ENCODE measurements at regions not wholly inside any gene's neighbourhood (a gene's known extent, or its start where the extent isn't known, plus 50 kb on each side); places are given as distances from the start of the nearest gene placed in this dataset.
A peak's percentile ranks its signal among the peaks of the same experiment; 100 is the strongest.
"Not testable (repeated sequence)": the region's sequence is repeated elsewhere in the genome, so short reads cannot be mapped to it uniquely, and the experiment has no call there.

DNA sequence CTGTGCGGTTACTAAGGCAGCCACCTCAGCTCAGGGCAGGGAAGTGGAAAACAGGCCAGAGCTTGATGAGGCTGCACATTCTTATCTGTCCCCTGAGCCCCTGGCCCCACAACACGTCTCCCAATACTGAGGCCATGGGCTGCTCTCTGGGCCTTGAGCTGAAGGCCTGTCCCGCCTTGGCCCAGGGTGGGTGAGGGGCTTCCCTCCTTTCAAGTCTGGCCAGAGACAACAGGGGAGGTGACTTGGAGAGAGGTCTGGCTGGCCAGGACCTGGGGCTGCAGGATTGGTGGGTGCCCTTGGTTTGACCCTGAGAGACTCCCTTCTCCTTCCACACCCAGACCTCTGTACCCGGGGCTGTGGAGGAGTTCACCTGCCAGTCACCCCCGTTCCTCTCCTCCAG, 563.8 kb downstream of the PTPRU start:
- DNase-seq (ENCODE audit: low spot score) = no peak

DNA sequence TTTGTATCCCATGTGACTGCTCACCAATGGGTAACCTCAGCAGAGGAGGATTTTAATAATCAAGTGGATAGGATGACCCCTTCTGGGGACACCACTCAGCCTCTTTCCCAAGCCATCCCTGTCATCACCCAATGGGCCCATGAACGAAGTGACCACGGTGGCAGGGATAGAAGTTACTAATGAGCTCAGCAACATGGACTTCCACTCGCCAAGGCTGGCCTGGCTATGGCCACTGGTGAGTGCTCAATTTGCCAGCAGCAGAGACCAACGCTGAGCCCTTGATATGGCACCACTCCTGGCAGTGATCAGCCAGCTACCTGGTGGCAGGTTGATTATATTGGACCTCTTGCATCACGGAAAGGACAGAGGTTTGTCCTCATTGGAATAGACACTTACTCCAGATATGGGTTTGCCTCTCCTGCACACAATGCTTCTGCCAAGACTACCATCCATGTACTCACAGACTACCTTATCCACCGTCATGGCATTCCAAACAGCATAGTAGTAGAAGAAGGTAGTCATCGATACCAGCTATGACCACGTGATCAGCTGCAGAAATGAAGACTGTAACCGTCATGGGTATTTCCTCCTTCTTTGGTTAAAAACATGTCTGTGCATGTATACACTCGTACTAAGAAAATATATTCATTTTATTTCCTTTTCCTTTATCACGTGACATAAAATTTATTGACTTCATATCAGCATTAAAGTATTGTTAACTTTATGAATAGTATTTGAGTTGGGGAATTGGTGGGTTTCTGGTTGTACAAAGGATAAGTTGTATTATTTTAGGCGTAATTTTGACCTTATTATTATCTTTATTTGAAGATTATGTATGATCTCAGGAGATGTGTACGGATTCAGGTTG, 562.6 kb downstream of the PTPRU start:
- DNase-seq (ENCODE audit: low spot score) = no peak

DNA sequence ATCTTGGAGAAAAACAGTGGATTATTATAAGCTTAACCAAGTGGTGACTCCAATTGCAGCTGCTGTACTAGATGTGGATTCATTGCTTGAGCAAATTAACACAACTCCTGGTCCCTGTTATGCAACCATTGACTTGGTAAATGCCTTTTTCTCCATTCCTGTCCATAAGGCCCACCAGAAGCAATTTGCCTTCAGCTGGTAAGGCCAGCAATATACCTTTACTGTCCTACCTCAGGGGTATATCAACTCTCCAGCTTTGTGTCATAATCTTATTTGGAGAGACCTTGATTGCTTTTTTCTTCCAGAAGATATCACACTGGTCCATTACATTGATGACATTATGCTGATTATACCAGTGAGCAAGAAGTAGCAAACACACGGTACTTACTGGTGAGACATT, 560.8 kb downstream of the PTPRU start:
- DNase-seq (ENCODE audit: low spot score) = not testable (repeated sequence)

DNA sequence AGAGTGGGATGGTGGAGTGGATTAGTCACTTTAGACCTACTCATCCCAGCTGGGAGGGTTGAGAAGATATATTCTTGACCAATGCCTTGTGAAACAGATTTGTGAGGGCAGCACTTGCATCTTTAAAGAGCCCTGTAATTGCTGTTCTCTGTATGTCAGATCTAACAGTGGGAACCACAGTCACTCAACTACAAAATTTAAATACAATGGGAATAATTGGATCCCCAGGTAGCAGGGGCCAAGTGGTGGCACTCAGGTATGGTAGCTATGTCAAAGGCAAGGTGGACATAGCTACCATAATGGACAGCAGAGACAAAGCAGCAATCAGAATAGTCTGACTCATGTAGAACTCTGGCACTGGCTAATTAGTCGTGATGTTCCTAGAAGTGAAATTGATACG, 559.6 kb downstream of the PTPRU start:
- not testable (repeated sequence) for DNase-seq (ENCODE audit: low spot score)

DNA sequence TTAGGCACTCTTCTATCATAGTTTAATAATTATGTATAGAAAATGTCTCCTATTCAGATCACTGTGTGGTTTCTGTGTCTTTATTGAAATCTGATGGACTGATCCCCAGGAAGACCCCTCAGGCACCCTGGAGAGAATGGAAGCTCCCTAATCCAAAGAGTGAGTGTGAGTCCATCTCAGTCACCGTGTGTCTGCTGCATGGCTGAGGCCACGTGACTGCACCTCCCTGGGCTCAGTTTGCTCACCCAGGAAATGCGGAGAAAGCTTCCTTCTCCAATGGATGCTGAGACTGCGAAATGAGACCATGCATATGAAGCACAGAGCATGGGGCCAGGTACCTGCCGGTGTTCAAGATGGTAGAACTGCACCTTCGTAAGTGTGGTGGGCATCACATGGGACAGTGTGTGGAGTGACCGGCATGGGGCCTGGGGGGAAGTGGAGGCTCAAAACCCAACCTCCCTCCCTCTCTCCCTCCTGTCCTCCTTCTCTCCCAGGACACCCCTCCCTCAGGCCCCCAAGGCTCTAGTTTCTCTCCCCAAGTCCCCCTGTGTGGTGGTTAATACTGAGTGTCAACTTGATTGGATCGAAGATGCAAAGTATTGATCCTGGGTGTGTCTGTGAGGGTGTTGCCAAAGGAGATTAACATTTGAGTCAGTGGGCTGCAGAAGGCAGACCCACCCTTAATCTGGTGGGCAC, 557.5 kb downstream of the PTPRU start:
- DNase-seq (ENCODE audit: low spot score) = no peak

DNA sequence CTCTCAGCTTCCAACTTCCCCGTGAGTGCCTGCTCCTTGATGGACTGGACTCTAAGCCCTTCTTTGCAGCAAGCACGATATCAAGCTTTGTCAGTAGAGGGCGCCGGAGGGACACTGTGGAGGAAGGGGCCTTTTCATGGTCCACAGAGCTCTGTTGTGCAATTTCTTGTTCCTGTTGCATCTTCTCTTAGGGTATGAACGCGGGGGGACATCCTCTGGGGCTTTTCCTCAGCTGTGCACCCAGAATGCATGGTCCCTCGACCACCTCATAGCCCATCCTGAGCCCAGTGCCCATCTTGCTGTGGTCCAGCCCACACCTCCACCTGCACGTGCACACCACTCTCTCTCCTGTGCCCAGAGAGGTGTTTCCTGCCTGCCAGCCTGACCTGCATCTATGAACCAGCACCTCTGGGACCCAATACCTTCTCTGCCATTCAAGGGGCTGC, 556.8 kb downstream of the PTPRU start:
- peak; percentile 63 for DNase-seq (ENCODE audit: low spot score)

DNA sequence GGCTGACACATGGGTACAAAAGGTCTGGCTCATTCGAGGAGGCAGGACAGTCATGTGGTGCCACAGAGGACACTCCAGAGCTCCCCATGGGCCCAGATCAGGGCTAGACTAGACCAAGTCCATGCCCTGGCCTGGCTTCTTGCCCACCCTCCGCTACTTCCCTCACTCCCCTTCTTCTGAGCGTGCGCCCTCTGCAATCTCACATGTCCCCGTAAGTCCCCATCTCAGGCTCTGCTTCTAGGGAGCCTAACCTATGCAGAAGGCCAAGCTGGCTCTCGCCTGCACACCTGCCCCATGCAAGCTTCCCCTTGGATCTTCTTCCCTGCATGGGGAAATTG, 553.6 kb downstream of the PTPRU start:
- DNase-seq (ENCODE audit: low spot score) = no peak

DNA sequence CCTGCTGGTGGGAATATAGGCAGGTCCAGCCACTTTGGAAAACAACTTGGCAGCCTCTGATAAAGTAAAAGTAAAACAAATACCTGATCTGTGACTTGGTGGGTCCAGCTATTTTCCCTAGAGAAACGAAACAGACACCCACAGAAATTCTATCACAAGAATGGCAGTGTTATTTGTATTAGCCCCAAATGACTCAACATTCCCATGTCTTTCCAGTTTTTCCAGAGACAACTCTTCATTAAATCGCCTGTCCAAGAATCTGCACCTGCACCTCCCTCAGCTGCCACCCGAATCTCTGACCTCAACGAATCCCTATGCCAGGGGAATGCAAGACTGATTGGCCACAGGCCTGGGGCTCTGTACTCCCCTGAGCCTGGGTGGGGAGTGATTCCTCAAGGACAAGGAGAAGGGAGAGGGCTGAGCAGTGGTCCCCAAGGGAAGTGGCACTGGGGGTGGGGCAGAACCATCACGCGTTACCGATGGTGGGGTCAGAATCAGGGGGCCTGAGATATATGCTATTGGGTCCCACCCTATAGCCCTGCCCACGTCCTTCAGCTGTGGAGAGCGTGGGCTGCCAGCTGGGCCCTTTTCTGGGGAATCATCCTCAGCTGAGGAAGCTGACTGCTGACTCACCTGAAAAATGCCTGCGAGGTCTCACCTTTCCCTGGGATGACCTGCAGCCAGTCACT, 553.0 kb downstream of the PTPRU start:
- DNase-seq (ENCODE audit: low spot score) = no peak

DNA sequence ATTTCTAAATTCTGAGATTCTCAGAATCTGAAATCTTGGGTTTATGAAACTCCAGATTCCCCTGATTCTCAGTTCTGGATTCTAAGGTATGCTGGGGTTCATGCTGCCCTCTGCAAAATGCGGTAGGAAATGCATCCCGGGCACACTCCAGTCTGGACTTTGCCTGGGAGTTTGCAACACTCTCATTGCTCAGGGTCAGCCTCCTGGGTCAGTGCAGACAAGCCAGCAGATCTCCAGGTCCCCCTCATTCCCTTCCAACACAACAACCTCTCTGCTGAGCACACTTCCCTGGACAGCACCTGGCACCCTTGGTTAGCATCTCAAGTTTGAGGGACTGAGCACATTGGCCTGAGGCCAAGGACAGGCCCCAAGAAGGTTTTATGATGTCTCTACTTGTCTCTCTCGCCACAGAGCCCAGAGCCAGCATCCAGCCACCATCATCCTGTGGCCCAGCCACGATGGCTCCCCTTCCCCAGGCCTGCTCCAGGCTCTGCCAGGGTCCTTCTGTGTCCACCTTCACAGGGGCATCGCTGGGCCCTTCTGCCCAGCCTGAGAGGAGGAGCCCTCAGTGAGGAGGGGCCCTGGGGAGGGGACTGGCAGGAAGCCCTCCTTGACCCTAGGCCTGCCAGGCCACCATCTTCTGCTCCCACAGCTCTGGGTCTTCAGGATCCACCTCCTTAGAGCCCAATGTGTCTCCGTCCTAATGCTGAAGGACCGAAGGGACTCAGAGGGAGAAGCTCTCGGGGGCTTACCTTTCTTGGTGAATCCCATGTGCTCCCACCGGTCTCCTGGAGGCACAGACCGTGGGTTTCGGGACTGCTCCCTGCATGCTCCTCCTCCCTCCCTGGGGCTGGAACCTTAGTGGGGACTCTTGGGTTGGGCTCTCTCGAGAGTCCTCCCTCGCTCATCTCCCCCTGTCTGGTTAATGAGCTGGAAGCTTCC, 550.7 kb downstream of the PTPRU start:
- no peak for DNase-seq (ENCODE audit: low spot score)

DNA sequence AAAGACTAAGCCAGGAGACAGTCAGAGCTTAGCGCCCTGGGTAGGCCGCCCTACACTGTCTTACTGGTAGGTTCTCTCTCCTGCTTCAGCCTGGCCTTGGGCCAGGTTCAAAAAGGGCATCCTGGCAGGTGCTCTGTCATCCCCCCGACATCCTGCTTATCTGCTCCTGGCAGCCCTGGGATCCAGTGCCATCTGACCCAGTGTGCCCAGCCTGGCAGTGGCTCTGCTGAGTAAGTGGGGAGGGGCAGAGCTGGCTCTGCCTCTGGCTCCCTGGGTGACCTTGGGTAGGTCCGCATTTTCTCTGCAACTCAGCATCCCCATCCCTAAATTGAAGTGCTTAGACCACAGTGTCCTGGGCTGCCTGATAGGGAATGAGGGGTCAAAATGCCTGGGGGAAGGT, 549.9 kb downstream of the PTPRU start:
- DNase-seq (ENCODE audit: low spot score) = no peak

DNA sequence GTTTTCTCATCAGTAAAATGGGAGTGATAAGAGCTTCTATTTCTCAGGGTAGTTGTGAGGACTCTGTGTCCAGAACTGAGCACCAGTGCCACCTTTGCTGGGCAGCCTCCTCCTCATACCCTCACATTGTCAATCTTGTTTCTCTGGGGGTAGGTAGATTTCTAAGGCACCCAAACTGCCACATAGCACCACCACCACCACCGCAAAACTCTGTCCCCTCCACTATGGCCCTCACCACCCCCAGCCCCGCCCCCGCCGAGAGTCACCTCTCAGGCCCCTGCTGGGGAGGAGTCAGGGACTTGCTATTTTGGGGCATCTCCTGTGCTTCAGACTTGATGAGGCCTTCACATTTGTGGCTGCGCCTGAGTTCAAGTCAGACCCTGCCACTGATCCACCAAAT, 549.2 kb downstream of the PTPRU start:
- DNase-seq (ENCODE audit: low spot score) = no peak

DNA sequence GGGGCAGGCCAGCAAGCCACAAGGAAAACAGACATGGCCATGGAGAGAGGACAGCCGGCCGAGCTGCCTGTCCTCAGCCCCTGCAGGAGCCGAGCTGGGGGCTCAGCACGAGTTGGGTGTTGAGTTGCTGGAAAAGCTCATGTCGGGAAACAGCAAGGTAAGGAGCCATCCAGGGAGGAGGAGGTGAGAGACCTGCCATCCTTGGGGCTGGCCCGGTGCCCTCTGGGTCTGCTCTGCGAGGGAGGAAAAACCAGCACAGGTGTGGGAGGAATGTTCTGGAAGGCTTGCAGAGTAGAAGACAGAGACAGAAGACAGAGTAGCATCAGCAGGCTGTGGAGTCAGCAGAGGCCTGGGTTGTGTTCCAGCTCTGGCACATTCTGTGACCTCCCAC, 548.8 kb downstream of the PTPRU start:
- no peak for DNase-seq (ENCODE audit: low spot score)

DNA sequence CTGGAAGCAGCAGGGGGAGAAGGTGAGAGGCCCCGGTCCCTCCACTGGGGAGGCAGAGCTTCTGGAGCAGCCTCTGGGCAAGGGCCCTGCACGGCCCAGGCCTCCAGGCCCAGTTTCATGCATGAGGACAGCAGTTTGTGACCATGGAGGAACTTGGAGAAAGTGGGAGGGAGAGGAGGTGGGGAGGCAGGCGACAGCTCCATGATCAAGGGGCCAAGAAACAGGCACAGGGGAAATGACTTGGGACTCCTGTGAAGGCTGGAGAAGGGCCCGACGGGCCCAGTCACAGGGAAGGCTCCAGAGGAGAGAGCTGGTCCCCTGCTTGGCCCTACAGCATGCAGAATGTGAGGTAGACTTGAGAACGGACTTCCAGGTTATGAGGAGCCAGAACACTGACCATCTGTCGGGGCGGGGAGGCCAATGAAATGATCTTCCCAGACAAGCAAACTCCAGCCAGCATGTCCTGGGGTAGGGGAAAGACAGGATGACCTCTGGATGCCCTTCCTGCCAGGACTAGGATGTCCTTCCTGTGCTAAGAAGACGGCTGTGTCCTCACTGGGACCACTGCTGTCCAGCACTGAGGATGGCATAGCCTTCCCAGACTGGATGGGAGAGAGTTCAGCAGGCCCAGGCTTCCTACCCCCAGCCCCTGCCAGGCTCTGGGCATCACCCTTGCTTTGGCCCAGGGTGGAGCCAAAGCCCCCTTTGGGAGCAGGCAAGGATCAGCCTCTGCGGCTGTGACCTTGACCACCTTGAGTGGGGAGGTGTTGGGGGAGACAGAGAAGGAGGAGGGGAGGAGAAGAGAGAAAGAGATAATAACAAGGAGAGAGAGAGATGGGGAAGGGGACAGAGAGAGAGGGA, 548.2 kb downstream of the PTPRU start:
- DNase-seq (ENCODE audit: low spot score) = no peak

DNA sequence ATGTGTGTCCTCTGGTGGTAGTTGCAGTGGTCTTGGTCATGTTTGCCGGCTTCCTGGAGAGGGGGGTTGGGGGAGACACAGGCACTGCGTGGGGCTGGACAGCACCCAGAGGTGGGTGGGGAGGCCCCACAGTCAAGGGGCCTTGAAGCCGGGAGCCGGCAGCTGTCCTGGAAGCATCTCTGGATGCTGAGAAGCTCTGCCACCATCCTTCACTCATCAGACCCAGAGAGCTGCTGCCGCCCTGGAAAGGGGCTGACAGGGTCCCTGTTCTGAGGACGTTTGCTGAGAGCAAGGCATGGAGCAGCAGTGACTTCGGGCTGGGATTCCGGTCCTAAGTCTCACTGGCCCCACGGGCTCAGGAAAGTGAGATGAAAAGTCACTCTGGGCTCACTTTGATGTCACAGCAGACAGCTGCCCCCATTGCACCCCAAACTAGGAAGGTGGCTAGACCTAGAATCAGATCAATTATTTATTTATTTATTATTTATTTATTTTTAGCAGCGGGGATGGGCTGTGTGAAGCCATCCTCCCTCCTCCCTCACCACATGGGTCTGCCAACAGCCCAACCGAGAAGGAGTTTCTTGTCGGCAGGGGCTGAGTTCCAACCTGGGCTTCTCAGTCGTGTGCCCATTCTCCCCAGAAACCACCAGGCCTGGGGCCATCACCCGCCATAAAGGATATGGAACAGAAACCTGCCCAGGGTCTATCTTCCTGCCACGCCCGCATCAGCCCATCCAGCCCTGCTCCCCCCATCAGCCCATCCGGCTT, 547.4 kb downstream of the PTPRU start:
- DNase-seq (ENCODE audit: low spot score) = no peak

DNA sequence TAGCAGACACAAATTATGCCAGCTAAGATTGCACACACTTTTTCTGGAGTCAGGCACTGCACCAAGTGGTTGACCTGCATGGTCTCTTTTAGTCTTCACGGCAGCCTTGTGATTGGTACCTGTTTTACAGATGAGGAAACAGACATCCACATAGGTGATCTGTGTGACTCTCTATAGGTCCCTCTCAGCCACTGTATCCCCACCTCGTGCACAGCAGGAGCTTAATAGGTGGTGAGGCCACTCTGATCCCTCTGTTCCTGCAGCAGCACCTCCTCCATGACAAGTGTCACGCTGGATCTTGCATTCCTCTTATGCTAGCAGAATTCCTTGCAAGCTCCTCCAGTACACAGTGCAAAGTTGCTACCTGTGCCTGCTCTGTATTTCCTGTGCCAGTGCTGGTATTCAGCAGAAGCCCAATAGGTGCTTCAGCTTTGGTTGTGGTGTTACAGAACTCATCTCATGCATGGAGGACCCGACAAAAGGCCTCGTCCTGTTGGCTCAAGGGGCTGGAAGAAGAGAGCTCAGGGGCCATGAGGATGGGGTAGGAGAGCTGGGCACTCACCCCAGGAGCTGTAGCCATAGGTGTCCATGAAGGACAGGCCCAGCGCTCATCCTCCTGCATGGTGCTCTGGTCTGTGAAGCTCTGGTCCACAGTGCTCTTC, 546.7 kb downstream of the PTPRU start:
- DNase-seq (ENCODE audit: low spot score) = no peak

DNA sequence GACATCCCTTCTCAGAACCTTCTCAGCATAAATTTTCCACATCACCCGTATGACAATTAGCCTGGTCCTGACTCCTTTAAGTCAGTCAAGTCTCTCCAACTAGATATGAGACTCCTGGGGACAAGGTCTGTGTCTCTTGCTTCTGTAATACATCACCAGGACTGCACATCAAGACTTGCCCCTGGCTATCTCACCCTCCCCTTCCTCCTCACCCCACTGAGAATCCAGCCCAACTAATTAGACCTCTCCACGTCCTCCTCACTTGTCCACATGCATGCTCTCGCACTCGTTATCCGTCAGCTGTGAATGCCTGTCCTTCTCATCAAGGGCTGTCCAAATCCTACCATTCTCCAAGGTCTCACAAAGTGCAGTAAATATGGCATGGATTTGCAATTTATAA, 542.8 kb downstream of the PTPRU start:
- DNase-seq (ENCODE audit: low spot score) = no peak

DNA sequence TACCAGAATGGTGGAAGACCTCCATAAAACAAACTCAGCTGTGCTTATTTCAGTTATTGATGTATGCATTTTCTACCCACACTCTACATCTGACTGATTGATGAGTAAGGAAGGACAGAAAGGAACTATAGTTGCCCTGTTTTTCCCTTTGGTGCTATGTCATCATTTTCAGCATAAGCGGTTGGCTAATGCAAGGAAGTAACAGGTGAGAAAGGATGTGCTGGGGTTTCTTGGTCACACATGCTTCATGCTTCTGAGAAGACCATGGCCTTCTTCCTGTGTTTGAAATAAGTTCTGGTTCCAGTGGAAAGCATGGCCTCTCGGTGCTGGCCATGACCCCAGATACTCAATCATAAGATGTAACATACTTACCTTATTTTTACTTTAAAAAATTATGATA, 541.2 kb downstream of the PTPRU start:
- no peak for DNase-seq (ENCODE audit: low spot score)

DNA sequence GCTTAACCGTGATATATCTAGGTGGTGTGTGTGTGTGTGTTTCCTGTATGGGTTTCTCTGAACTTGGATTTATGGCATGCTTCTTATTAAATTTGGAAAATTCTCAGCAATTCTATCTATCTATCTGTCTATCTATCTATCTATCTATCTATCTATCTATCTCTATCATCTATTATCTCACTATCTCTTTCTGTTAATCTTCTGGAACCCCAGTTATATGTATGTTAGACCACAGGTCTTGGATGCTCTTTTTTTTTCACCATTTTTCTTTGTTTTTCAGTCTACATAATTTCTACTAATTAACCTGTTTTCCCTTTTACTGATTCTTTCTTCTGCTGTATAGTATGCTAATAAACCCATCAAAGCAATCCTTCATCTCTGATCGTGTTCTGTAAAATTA, 538.0 kb downstream of the PTPRU start:
- DNase-seq (ENCODE audit: low spot score) = no peak

DNA sequence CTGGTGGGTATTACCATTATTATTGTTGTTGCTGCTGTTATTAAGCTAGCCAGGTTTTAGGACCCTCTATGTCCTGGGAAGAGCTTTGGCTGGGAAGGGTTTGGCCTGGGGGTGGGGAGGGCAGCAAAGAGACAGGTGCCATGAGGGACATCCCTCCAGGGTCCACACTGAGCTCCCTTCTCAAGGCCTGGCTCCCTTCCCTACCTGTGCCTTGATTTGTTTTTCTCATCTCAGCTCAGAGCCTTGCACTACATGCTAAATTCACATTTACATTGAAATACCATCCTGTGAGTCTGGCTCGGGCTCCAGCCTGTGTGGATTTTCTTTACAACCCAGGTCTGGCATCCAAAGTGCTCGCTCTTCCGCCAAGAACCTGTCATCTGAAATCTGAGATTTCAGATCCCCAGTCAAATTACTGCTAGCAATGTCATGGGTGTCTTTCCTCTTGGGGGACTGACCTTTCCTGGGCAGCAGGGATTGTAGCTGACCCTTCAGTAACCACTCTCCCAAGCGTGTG, 536.3 kb downstream of the PTPRU start:
- DNase-seq (ENCODE audit: low spot score) = no peak

All from COLO829 (cell line).